ENCODE measurements at regions not wholly inside any gene's neighbourhood (a gene's known extent, or its start where the extent isn't known, plus 50 kb on each side); places are given as distances from the start of the nearest gene placed in this dataset.

DNA sequence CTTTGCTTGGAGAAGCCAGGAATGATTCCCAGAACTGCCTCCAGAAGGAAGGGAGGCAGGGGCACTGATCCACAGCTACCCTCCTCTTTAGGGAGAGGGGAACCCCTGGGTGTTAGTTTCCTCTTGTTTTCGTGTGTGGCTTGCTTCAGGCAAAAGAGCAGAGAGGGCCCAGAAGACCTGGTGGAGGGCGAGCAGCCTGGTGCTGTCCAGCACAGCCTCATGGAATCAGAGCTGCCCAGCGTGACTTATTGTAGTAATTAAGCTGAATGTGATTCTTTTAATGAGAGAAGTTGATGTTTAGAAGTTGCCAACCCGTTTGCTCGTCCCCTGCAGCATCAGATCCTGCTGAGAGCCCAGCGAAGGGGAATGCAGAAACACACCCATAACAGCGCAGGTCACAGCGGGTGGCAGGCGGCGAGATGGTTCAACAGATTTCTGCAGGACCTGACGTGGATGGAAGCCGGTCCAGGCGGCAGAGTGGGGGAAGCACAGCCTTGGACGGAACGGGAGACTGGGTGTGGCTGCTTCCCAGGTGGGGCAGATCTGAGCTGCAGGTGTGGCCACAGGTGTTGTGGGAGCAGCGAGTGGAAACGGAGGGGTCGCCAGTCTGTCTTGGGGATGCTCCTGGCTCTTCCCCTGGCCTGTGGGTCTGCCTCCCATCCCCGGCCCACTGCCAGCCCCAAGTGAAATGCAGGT lies 53.7 kb upstream of the SHH start:
- Histone ChIP-seq H3K27me3 (no peaks in the 10 kb centered on the region), H3K4me3 (no peak overlapping the region), H3K36me3 (no peaks in the 10 kb centered on the region), H3K27ac (no peak overlapping the region), H3K9me3 (no peaks in the 10 kb centered on the region), H3K4me1 (ENCODE audit: insufficient read depth) (no peaks in the 10 kb centered on the region)
- intact Hi-C loops (cut with DNase I), result no loop called here
- TF ChIP-seq EP300 (IDR thresholded peaks at IDR 0.05) (no peak), POLR2A (IDR thresholded peaks at IDR 0.05) (no peak)
- TF ChIP-seq, protein P1, sequence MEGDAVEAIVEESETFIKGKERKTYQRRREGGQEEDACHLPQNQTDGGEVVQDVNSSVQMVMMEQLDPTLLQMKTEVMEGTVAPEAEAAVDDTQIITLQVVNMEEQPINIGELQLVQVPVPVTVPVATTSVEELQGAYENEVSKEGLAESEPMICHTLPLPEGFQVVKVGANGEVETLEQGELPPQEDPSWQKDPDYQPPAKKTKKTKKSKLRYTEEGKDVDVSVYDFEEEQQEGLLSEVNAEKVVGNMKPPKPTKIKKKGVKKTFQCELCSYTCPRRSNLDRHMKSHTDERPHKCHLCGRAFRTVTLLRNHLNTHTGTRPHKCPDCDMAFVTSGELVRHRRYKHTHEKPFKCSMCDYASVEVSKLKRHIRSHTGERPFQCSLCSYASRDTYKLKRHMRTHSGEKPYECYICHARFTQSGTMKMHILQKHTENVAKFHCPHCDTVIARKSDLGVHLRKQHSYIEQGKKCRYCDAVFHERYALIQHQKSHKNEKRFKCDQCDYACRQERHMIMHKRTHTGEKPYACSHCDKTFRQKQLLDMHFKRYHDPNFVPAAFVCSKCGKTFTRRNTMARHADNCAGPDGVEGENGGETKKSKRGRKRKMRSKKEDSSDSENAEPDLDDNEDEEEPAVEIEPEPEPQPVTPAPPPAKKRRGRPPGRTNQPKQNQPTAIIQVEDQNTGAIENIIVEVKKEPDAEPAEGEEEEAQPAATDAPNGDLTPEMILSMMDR (IDR thresholded peaks at IDR 0.05), result no peak
- no peak for DNase-seq
- 55 to 65% (median 58%) methylated on average over 19 of the region's 19 CpGs for WGBS, 3 donors

DNA sequence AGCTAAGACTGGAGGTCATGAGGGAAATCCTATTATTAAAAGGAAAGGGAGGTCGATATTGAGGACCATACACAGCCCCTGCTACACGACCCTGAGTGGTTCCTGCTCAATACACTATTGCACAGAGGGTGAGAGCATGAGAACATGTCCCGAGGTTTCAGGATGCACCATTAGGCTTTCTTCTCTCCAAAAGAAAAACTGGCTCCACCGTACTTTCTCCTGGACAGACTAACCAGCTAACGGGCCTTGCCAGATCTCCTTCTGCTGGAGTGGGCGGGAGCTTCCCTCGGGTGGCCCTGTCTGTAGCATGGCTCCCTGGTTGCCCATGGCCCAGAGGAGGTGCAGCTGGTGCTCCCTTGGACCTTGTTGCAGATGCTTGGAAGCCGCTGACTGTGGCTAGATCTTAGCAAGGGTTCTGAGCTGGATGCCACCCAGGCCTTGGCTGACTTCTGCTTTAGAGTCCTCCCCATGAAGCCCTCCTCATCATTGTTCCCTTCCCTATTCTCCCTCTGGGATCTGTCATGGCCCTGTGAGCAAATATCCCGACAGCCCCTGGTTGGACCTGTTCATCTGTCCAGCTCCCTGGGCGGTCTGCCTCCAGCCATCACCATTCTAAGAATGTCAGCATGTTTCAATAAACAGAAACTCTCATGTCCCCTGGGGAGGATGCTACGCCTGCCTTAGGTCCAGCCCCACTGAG lies 52.9 kb upstream of the SHH start:
- Histone ChIP-seq H3K27ac (no peak overlapping the region), H3K27me3 (no peaks in the 10 kb centered on the region), H3K4me3 (no peak overlapping the region), H3K9me3 (no peaks in the 10 kb centered on the region), H3K36me3 (no peaks in the 10 kb centered on the region), H3K4me1 (ENCODE audit: insufficient read depth) (no peaks in the 10 kb centered on the region)
- intact Hi-C loops (cut with DNase I), result no loop called here
- TF ChIP-seq POLR2A (IDR thresholded peaks at IDR 0.05) (no peak), EP300 (IDR thresholded peaks at IDR 0.05) (no peak)
- TF ChIP-seq, protein P1 (IDR thresholded peaks at IDR 0.05), result no peak
- WGBS, 3 donors, result 72 to 76% (median 76%) methylated on average over 11 of the region's 11 CpGs
- no peak for DNase-seq

DNA sequence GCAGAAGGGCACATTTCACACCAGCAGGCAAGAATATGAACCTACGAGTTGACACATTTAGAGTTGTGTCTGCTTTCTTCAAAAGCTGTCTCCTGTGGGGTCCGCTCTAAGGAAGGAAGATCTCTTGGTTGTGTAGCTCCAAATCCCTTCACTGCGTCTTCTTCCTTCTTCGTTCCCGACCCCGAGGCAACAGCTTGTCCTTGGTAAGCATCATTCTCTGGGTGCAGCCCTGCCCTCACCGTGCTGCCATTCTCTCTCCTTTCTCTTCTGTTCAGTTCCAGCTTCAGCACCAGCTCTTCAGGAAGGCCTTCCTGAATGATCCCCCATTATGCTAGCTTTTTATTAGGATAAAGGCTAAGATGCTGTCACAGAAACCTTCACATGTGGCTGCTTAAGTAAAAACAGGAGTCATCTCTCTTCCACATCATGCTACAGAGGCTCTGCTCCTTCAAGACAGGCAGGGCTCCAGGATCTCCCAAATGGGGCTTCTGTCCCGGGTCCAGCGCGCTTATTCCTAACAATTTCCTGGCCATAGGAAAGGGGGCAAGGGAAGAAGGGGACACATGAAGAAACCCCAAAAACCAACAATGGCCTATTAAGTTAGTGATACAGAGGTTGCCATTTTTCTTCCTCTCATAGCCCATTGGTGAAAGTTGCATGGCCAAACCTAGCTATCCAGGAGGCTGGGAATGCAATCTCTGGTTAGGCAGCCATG lies 52.2 kb upstream of the SHH start:
- Histone ChIP-seq H3K27me3 (no peaks in the 10 kb centered on the region), H3K36me3 (no peaks in the 10 kb centered on the region), H3K27ac (no peak overlapping the region), H3K4me1 (ENCODE audit: insufficient read depth) (no peaks in the 10 kb centered on the region), H3K4me3 (no peak overlapping the region), H3K9me3 (no peaks in the 10 kb centered on the region)
- DNase-seq, result no peak
- 79 to 91% (median 82%) methylated on average over 10 of the region's 10 CpGs for WGBS, 3 donors
- intact Hi-C loops (cut with DNase I), result no loop called here
- TF ChIP-seq POLR2A (IDR thresholded peaks at IDR 0.05), result no peak
- TF ChIP-seq EP300 (IDR thresholded peaks at IDR 0.05), result no peak

DNA sequence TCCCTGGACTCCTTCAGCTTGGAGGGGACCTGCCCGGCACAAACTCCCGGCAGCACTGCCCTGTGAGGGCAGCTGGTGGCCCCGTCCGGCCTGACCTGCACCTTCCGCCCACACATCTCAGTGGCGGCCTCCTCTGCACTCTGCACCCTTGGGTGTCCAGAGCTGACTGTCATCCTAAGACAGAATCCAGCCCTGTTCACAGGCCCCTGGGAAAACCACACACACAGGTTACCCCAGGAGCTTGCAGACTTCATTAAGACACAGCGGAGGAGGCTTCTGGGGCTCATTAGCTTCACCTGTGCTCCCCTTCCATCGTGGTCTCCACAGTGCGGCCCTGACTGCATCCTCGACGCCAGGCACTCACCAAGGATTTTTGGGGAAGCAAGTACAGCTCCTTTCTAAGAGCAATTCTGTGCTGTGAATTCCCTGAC lies 51.5 kb upstream of the SHH start:
- TF ChIP-seq EP300 (IDR thresholded peaks at IDR 0.05) (no peak), POLR2A (IDR thresholded peaks at IDR 0.05) (no peak)
- TF ChIP-seq, protein P1 (IDR thresholded peaks at IDR 0.05), result no peak
- 80 to 81% (median 80%) methylated on average over 11 of the region's 11 CpGs for WGBS, 3 donors
- Histone ChIP-seq H3K9me3 (no peaks in the 10 kb centered on the region), H3K27ac (no peak overlapping the region), H3K4me1 (ENCODE audit: insufficient read depth) (no peaks in the 10 kb centered on the region), H3K36me3 (no peaks in the 10 kb centered on the region), H3K4me3 (no peak overlapping the region), H3K27me3 (no peaks in the 10 kb centered on the region)
- DNase-seq, result no peak
- intact Hi-C loops (cut with DNase I), result no loop called here

All from ovary (tissue), 7 donors.